GM12875 (cell line): ENCODE measurements at regions not wholly inside any gene's neighbourhood (a gene's known extent, or its start where the extent isn't known, plus 50 kb on each side); places are given as distances from the start of the nearest gene placed in this dataset.

Source experiments
- H3K4me3 ChIP-seq: one replicate; pipeline ENCODE4 v1.5.1; 2011; ENCODE audit warnings: low read depth, low read length, control low read depth
- CTCF ChIP-seq: IDR thresholded peaks from 2 replicates; pipeline ENCODE4 v1.5.1; 2011; ENCODE audit warnings: low read depth, mild to moderate bottlenecking, control low read depth, inconsistent platforms, low read length, moderate library complexity, borderline replicate concordance; ENCODE audit not compliant: insufficient read depth

- no peak overlapping the region for H3K4me3 ChIP-seq
- TF ChIP-seq CTCF, result no peak
These were observed 105.5 kb upstream of the TMEM170B start for GRCh38 chr6:11432091-11432490.

GRCh38 chr6:11431455-11431937, 106.1 kb upstream of the TMEM170B start:
- TF ChIP-seq CTCF, result no peak
- no peak overlapping the region for H3K4me3 ChIP-seq

- TF ChIP-seq CTCF, result no peak
- no peak overlapping the region for H3K4me3 ChIP-seq
These were observed 107.5 kb upstream of the TMEM170B start for GRCh38 chr6:11430036-11430435.

- H3K4me3 ChIP-seq, result no peak overlapping the region
- no peak for TF ChIP-seq CTCF
These were observed 108.0 kb upstream of the TMEM170B start for GRCh38 chr6:11429577-11429976.

- TF ChIP-seq CTCF, result no peak
- H3K4me3 ChIP-seq, result no peak overlapping the region
These were observed 108.7 kb upstream of the TMEM170B start for GRCh38 chr6:11428895-11429294.

- H3K4me3 ChIP-seq, result no peak overlapping the region
- no peak for TF ChIP-seq CTCF
These were observed 109.2 kb upstream of the TMEM170B start for GRCh38 chr6:11428371-11428770.

GRCh38 chr6:11427723-11428245, 109.8 kb upstream of the TMEM170B start:
- TF ChIP-seq CTCF, result no peak
- H3K4me3 ChIP-seq, result no peak overlapping the region
